ENCODE measurements at regions not wholly inside any gene's neighbourhood (a gene's known extent, or its start where the extent isn't known, plus 50 kb on each side); places are given as distances from the start of the nearest gene placed in this dataset.

DNA sequence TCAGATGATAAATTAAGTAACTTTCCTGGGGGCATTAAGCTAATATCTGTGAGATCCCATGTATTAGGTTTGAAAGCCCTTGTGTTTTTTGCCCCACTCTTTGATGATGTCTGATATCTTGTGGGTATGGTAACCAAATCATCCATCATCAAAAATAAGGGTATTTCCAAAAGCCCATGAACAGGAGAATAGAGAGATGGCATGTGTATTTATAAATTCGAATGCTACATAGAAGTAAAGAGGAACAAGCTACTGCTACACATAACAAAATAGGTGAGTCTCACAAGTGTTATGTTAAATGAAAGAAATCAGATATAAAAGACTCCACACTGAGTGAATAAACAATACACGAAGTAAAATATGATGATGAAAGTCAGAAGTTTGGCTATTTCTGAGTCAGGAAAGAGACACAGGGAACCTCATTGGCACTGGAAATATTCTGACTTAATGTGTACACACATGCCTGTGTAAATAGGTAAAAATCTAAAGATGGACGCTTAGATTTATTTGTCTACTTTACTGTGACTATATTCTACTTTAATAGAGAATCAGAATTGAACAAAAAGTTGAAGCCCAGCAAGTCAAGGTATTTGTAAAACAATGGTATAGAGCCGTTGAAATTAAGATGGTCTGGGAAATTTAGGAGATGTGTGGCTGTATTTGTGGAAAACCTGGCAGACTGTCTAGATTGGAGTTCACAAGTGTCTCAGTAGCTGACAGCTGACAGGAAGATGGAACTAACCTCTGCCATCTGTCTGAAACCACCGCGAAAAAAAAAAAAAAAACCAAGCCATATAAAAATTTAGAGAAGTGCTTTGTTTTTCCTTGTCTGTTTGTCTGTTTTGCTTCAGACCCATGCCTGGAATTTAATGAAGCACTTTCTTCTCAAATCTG, 111.0 kb upstream of the TGFBR2 start:
- Mint-ChIP-seq H3K4me1 (peaks cover 23% of the 10 kb centered on the region; the same call in 2 of the 3 replicates), H3K36me3 (ENCODE audit: low read depth) (no peaks in the 10 kb centered on the region), H3K27ac (no peak overlapping the region), H3K27me3 (ENCODE audit: insufficient read depth, low read depth, poor library complexity) (no peaks in the 10 kb centered on the region), H3K4me3 (no peak overlapping the region), H3K9me3 (no peaks in the 10 kb centered on the region)
- TF ChIP-seq EZH2phosphoT487 (IDR thresholded peaks at IDR 0.05; ENCODE audit: unreplicated experiment) (no peak), CREB1 (CRISPR knock-in tag; IDR thresholded peaks at IDR 0.05; ENCODE audit: low read depth) (no peak), ZNF331 (CRISPR knock-in tag; IDR thresholded peaks at IDR 0.05; ENCODE audit: low read depth) (no peak), JUNB (IDR thresholded peaks at IDR 0.05; ENCODE audit: unreplicated experiment) (no peak), REST (IDR thresholded peaks at IDR 0.05; ENCODE audit: unreplicated experiment) (no peak), NANOG (IDR thresholded peaks at IDR 0.05; ENCODE audit: borderline replicate concordance) (no peak)
- H2AFZ ChIP-seq: no peak overlapping the region; the same call in 1 of the 2 replicates
- no peak overlapping the region for H3K27ac ChIP-seq (ENCODE audit: low read depth)
- peaks cover 20% of the 10 kb centered on the region for H3K4me1 ChIP-seq (ENCODE audit: insufficient read depth)
- no peaks in the 10 kb centered on the region for H3F3A ChIP-seq (replicated peaks; ENCODE audit: low read depth)
- no peaks in the 10 kb centered on the region for H3K36me3 ChIP-seq (ENCODE audit: insufficient read depth)
- H3K79me2 ChIP-seq (replicated peaks; ENCODE audit: insufficient read depth): no peaks in the 10 kb centered on the region
- H3K27me3 ChIP-seq (ENCODE audit: insufficient read depth): no peaks in the 10 kb centered on the region
- no peak for DNase-seq (ENCODE audit: low spot score)
- no peaks in the 10 kb centered on the region for H4K20me1 ChIP-seq (replicated peaks; ENCODE audit: insufficient read depth)
- peaks cover 5% of the 10 kb centered on the region; the same call in 1 of the 2 replicates for H3K9me2 ChIP-seq (ENCODE audit: insufficient read depth)
- no peak for ATAC-seq
- no peak overlapping the region for H3K4me3 ChIP-seq
- H3K4me2 ChIP-seq: no peak overlapping the region; the same call in 1 of the 2 replicates

- Histone ChIP-seq H4K20me1 (replicated peaks; ENCODE audit: insufficient read depth) (no peaks in the 10 kb centered on the region), H3K27ac (ENCODE audit: low read depth) (no peak overlapping the region), H3K27me3 (ENCODE audit: insufficient read depth) (no peaks in the 10 kb centered on the region), H3K36me3 (ENCODE audit: insufficient read depth) (no peaks in the 10 kb centered on the region), H3K79me2 (replicated peaks; ENCODE audit: insufficient read depth) (no peaks in the 10 kb centered on the region), H3K4me2 (no peak overlapping the region), H3K4me1 (ENCODE audit: insufficient read depth) (peaks cover 20% of the 10 kb centered on the region), H3K9me2 (ENCODE audit: insufficient read depth) (peaks cover 5% of the 10 kb centered on the region; the same call in 1 of the 2 replicates), H3F3A (replicated peaks; ENCODE audit: low read depth) (no peaks in the 10 kb centered on the region), H3K4me3 (no peak overlapping the region), H2AFZ (peak overlapping the region; percentile 70)
- H3K36me3 Mint-ChIP-seq (ENCODE audit: low read depth): no peaks in the 10 kb centered on the region
- H3K4me1 Mint-ChIP-seq: peaks cover 23% of the 10 kb centered on the region; the same call in 2 of the 3 replicates
- no peaks in the 10 kb centered on the region for H3K9me3 Mint-ChIP-seq
- H3K27me3 Mint-ChIP-seq (ENCODE audit: insufficient read depth, low read depth, poor library complexity): no peaks in the 10 kb centered on the region
- no peak for DNase-seq (ENCODE audit: low spot score)
- no peak overlapping the region; the same call in 1 of the 2 replicates for H3K27ac Mint-ChIP-seq
- ATAC-seq: no peak
- H3K4me3 Mint-ChIP-seq: no peak overlapping the region
- no peak for TF ChIP-seq JUNB (IDR thresholded peaks at IDR 0.05; ENCODE audit: unreplicated experiment)
- TF ChIP-seq ZNF114 (CRISPR knock-in tag; IDR thresholded peaks at IDR 0.05): no peak
- TF ChIP-seq, protein P1, sequence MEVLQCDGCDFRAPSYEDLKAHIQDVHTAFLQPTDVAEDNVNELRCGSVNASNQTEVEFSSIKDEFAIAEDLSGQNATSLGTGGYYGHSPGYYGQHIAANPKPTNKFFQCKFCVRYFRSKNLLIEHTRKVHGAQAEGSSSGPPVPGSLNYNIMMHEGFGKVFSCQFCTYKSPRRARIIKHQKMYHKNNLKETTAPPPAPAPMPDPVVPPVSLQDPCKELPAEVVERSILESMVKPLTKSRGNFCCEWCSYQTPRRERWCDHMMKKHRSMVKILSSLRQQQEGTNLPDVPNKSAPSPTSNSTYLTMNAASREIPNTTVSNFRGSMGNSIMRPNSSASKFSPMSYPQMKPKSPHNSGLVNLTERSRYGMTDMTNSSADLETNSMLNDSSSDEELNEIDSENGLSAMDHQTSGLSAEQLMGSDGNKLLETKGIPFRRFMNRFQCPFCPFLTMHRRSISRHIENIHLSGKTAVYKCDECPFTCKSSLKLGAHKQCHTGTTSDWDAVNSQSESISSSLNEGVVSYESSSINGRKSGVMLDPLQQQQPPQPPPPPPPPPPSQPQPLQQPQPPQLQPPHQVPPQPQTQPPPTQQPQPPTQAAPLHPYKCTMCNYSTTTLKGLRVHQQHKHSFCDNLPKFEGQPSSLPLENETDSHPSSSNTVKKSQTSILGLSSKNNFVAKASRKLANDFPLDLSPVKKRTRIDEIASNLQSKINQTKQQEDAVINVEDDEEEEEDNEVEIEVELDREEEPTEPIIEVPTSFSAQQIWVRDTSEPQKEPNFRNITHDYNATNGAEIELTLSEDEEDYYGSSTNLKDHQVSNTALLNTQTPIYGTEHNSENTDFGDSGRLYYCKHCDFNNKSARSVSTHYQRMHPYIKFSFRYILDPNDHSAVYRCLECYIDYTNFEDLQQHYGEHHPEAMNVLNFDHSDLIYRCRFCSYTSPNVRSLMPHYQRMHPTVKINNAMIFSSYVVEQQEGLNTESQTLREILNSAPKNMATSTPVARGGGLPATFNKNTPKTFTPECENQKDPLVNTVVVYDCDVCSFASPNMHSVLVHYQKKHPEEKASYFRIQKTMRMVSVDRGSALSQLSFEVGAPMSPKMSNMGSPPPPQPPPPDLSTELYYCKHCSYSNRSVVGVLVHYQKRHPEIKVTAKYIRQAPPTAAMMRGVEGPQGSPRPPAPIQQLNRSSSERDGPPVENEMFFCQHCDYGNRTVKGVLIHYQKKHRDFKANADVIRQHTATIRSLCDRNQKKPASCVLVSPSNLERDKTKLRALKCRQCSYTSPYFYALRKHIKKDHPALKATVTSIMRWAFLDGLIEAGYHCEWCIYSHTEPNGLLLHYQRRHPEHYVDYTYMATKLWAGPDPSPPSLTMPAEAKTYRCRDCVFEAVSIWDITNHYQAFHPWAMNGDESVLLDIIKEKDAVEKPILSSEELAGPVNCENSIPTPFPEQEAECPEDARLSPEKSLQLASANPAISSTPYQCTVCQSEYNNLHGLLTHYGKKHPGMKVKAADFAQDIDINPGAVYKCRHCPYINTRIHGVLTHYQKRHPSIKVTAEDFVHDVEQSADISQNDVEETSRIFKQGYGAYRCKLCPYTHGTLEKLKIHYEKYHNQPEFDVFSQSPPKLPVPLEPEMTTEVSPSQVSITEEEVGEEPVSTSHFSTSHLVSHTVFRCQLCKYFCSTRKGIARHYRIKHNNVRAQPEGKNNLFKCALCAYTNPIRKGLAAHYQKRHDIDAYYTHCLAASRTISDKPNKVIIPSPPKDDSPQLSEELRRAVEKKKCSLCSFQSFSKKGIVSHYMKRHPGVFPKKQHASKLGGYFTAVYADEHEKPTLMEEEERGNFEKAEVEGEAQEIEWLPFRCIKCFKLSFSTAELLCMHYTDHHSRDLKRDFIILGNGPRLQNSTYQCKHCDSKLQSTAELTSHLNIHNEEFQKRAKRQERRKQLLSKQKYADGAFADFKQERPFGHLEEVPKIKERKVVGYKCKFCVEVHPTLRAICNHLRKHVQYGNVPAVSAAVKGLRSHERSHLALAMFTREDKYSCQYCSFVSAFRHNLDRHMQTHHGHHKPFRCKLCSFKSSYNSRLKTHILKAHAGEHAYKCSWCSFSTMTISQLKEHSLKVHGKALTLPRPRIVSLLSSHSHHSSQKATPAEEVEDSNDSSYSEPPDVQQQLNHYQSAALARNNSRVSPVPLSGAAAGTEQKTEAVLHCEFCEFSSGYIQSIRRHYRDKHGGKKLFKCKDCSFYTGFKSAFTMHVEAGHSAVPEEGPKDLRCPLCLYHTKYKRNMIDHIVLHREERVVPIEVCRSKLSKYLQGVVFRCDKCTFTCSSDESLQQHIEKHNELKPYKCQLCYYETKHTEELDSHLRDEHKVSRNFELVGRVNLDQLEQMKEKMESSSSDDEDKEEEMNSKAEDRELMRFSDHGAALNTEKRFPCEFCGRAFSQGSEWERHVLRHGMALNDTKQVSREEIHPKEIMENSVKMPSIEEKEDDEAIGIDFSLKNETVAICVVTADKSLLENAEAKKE (CRISPR knock-in tag; IDR thresholded peaks at IDR 0.05): no peak
- no peak for TF ChIP-seq STAT1 (IDR thresholded peaks at IDR 0.05; ENCODE audit: unreplicated experiment)
- TF ChIP-seq EZH2phosphoT487 (IDR thresholded peaks at IDR 0.05; ENCODE audit: unreplicated experiment): no peak
These were observed 110.1 kb upstream of the TGFBR2 start for GRCh38 chr3:30496066-30496966.

Data from GM23338 (cell line).